HepG2 (cell line): ENCODE measurements at regions not wholly inside any gene's neighbourhood (a gene's known extent, or its start where the extent isn't known, plus 50 kb on each side); places are given as distances from the start of the nearest gene placed in this dataset.

ENCODE experiments used
- ARID4A ChIP-seq: sonication (generic); formaldehyde crosslinking; IDR thresholded peaks from 2 replicates; pipeline ENCODE4 v1.5.0; 2020; ENCODE audit warnings: mild to moderate bottlenecking, missing genetic modification reagents, borderline replicate concordance
- ZHX2 ChIP-seq, 2 experiments: sonication (generic) in 1 of 2; formaldehyde crosslinking in 1 of 2; IDR thresholded peaks; 2 replicates each; pipeline versions ENCODE4 v1.6.1 to v1.9.0; 2014 to 2022; ENCODE audit warnings: antibody characterized with exemption in 1 of 2, borderline replicate concordance in 1 of 2, inconsistent platforms in 1 of 2, low read depth in 1 of 2, missing genetic modification reagents in 1 of 2

GRCh38 chr12:126899926-126900792, 1366.8 kb upstream of the TMEM132C start (continued):
- TF ChIP-seq ZHX2 (IDR thresholded peaks at IDR 0.05; ENCODE audit: low read depth) (no peak), ZHX2 (CRISPR knock-in tag; IDR thresholded peaks at IDR 0.05; ENCODE audit: borderline replicate concordance) (no peak), ARID4A (CRISPR knock-in tag) (no peak)
- TF ChIP-seq, all 625 proteins: peak for 0
